ENCODE measurements at regions not wholly inside any gene's neighbourhood (a gene's known extent, or its start where the extent isn't known, plus 50 kb on each side); places are given as distances from the start of the nearest gene placed in this dataset.

DNA sequence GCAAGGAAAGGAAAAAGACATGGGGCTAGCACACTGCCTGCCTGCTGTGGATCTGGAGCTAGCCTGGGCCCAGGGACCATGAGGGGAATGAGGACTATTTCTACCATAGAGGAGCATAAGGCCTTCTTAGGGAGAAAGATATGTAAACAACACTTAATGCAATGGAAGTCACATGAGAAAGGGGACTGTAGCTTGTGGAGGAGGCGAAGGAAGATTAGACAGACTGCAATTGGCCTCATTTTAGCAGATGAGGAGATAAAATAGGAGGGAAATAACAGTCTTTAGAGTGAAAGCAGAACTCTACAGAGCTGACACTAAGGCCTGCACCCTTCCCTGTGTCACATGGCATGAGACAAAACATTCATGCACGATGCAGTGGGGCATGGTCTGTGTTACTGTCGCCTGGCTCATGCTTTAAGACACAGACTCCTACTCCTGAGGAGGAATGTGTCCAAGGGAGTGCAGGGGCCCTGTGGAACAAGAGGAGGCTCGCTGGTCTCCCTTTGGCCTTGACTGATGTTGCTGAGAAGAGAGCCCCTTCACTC is 829.3 kb upstream of the IGFBP3 start (continued):
- TF ChIP-seq ESRRA (IDR thresholded peaks at IDR 0.05; ENCODE audit: low read length): no peak
- no peak for TF ChIP-seq ZNF687 (IDR thresholded peaks at IDR 0.05)

GRCh38 chr7:46747869-46748576 is 827.0 kb upstream of the IGFBP3 start:
- no peaks in the 10 kb centered on the region for H3K27me3 ChIP-seq (replicated peaks in 1 of 2; ENCODE audit: control insufficient read depth in 2 of 2, insufficient read depth in 2 of 2, low read length in 1 of 2)
- FAIRE-seq (no peak), DNase-seq (ENCODE audit: low read depth, low spot score) (no peak), ATAC-seq (no peak)
- H3K9me3 ChIP-seq (replicated peaks; ENCODE audit: control insufficient read depth, insufficient read depth, low read length): no peaks in the 10 kb centered on the region
- no peaks in the 10 kb centered on the region for H4K20me1 ChIP-seq (ENCODE audit: control insufficient read depth, insufficient read depth)
- in situ Hi-C loops (cut with MboI) (no loop called here), intact Hi-C loops (cut with micrococcal nuclease; ENCODE audit: unreplicated experiment) (no loop called here)
- 48% methylated on average over 6 of the region's 6 CpGs for WGBS (ENCODE audit: insufficient coverage, insufficient replicate concordance, low lambda C conversion rate, missing lambda C conversion rate)
- ChIA-PET CTCF (no interaction called here), POLR2A (no interaction called here), RAD21 (ENCODE audit: unreplicated experiment) (no interaction called here), SMC1A (ENCODE audit: uncharacterized antibody, unreplicated experiment) (interaction anchor here (1.1 kb wide), 1 partner anchor 10 kb away, joined by 5 read pairs; no protein-coding TSS in a partner anchor)
- H3K36me3 ChIP-seq (ENCODE audit: control insufficient read depth in 2 of 2, insufficient read depth in 2 of 2, low read length in 1 of 2): no peaks in the 10 kb centered on the region
- no TSS peak for BruUV-seq (replicated peaks)
- H2AFZ ChIP-seq (ENCODE audit: control insufficient read depth, low read depth, low read length): no peak overlapping the region
- no peak overlapping the region for H3K4me3 ChIP-seq
- H3K4me1 ChIP-seq (ENCODE audit: control insufficient read depth, insufficient read depth, low read length): no peaks in the 10 kb centered on the region
- no peaks in the 10 kb centered on the region for H3K79me2 ChIP-seq (ENCODE audit: control insufficient read depth, insufficient read depth, low read length)
- TF ChIP-seq ZNF207 (IDR thresholded peaks at IDR 0.05; ENCODE audit: borderline replicate concordance) (no peak), RBBP5 (conservative IDR thresholded peaks at IDR 0.05) (no peak), ZBED1 (IDR thresholded peaks at IDR 0.05; ENCODE audit: borderline replicate concordance) (no peak), CHD1 (IDR thresholded peaks at IDR 0.05; ENCODE audit: low read depth, low read length) (no peak), IKZF2 (IDR thresholded peaks at IDR 0.05) (0 out of 4 replicates have a peak, but pooled peaks of 1 of the 2 experiments have one; percentile 11), CBFB (IDR thresholded peaks at IDR 0.05; ENCODE audit: low read depth) (no peak)
- H3K4me2 ChIP-seq (ENCODE audit: control insufficient read depth, insufficient read depth): no peak overlapping the region
- no peak overlapping the region for H3K27ac ChIP-seq (ENCODE audit: control insufficient read depth, insufficient read depth)
- no peak overlapping the region for H3K9ac ChIP-seq (ENCODE audit: control insufficient read depth, insufficient read depth, low read length)
